ENCODE measurements at regions not wholly inside any gene's neighbourhood (a gene's known extent, or its start where the extent isn't known, plus 50 kb on each side); places are given as distances from the start of the nearest gene placed in this dataset.
A peak's percentile ranks its signal among the peaks of the same experiment; 100 is the strongest.

DNA sequence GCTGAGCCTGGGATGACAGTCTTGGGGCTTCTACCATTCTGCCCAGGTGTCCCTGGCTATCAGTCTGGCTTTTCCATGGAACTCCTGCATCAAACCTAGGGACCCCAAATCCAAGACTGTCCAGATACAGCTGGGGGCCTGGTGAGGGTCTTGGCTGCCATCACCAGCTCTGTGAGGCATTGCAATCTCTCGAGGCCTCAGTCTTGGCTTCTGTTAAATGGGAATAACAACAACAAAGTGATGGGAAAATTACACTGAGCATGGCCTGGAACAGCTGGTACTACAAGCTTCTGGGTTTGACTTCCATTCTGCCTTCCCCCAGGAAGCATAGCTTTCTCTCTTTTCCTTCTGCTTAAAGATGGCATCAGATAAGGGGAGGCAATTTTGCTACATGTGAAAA lies 50.0 kb upstream of the LCTL start:
- no peak for DNase-seq

DNA sequence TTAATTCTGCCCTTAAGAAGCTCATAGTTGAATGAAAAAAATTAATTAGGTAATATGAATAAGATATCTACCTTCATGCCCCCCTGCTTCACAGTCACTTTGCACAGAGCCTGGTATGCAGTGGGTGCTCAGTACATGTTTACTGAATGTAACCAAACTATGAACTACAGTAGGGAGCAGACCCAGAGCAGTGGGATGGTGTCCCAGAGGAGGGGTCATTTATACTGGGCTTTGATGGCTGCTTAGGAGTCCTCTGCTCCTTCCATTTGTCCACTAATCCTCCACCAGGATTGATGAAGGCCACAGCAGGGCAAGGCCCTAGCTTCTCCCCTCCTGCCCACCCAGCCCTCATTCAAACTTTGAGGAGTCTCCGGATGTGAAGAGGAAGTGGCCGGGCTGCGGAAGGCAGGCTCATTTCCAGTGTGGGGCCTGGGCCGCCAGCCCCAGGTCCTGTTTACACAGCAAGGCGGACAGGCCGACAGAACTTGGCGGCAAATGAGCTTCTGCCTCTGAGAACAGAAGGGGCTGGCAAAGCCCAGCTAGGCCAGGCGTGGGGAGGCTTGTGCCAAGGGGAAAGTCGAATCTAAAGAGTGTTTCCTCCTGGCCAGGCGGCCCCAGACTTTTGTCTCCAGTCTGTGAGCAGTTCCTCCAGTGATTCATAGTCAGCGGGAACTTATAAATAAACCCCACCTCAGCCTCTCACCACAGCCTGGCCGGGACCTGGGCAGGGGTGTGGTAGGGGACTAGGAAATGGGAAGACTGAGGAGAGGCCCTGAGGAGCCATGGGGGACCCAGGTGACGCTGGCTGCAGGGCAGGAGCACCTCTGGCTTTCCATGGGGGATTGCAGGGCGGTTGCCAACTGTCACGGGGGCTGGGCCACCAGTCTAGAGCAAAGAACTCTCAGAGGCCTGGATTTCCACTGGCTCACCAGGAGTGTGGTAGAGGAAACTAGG lies 51.6 kb upstream of the LCTL start:
- peak in 1 of 2 donors; percentile 42 for DNase-seq

DNA sequence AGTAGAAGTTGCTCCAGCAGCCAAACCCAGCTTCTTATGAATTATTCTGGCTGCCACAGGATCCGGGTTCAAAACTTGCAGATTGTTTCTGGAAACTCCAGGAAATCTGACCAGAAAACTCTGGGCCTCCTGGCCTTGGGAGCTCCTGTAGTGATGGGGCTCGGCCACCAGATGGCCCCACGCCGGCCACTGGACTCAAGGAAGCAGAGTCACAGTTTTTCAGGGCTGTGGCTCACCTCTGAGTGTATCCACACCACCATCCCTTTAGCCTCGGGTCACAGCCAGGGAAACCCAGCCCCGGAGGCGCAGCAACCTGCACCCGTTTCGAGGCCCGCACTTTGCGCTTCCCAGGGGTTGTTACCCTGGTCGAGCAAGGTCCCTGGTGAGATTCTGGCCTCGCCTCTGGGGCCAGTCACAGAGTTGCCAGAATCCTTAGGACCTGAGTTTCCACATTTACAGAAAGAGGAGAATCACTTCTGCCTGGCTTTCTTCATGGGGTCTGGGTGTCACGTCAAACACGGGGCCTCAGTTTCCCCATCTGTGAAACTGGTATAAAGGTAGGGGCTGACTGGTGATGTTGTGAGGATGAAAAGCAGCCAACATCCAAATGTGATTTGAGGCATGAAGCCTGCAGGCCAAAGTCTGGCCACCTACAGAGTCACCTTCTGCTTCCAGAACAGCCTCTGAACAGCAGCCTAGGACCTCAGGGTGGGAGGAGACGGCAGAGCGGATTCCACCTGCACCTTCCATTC lies 53.5 kb upstream of the LCTL start:
- peak; percentile 24 to 52 for DNase-seq

DNA sequence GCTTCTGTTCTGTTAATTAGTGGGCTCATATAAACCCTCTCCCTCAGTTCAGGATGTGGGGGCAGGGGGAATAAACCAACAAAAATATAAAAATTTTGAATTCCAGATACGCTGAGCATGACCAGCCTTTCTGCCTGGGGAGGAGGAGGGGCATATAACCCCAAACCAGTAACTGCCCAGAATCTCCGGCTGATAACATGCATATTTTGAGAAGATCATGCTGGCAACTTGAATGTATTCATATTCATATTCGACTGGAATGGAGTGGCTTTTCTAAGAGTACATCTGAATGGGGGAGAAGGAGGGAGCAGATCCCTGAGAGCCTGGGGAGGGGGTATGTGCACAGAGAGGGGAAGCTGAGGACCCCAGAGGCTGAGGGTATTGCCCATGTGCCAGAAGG lies 54.5 kb upstream of the LCTL start:
- DNase-seq, result no peak

DNA sequence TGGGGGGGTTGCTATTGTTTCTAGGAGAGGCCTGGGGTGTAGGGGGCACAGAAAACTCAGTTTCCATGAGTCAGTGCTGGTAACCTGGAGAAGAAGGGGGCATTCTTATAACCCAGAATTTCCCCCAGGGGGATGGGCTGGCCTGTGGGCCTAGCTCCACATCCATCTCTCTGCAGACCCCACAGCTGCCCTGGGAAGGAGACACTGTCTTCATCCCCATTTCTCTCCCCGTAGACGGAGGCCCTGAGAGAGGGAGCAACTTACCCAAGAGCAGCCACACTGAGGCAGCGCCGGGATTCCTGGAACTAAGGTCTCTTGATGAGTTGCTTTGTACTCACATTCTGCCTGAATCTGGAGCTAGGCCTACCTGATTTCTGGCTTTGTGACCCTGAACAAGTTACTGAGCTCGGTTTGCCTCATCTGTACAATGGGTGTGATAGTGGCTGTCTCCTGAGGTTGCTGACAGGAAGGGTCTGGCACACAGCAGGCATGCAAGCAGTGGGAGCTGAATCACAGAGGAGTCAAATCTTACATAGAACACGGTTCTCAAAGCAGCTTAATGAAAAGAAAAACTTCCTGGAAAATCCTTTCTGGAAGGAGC lies 55.0 kb upstream of the LCTL start:
- no peak for DNase-seq

DNA sequence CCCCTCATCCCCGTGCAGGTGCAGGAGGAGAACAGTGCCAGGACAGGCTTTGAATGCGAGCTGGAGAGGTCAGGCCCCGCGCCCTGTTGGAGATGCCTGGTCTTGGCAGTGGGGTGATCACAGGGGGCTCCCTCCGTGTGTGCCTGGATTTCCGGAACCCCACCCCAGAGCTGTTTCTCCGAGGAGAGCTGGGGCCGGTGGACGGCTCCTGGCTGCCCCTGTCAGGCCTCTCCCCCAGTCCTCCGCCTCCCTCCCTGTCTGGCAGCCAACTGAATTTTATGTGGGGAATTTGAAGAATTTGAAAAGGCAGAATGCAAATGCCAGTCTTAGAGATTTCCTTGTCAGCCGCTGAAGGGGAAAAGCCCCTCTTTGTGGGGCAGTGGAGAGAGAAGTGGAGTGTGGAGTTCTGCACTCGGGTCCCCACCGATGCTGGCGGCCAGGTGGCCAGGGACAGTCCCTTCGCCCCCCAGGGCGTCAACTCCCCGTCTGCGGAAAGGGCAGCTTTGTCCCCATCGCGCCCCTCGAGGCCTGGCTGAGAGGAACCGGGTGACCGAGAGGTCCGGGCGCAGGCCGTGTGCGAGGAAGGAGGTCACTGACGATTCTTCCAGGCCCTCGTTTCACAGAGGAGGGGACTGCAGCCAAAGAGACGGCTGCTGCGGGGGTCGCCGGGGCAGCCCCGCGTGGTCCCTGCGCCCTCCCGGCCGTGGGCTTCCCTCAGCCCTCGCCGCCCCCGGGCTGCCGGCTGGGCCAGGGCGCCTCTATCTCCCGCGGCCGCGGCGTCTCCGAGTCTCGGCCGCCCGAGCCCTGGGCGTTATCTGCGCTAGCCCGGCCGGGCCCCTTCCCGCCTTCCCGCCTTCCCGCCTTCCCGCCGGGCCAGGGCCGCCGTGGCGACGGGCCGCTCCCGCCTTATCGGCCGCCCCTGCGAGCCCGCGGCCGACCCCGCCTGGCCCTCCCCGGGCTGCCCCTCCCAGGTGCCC lies 56.0 kb upstream of the LCTL start:
- no peak for DNase-seq

DNA sequence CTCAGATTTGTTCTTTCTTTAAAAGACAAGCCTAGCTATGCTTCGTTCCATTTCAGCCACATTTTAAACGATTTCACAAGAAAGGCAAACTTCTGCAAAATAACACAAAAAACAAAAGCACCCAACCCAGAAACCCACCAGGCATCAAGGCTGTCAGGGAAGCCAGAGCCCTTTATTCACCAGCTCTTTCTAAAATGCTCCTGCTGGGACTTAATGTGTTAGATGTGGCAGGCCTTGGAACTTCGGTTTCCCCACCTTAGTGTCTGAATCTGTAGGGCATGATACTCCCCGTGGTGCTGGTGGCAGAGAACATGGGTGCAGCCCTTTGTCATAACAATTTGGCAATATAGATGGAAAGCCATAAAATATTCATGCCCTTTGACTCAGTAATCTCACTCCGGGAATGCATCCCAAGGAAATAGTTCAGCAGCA lies 56.8 kb upstream of the LCTL start:
- no peak for DNase-seq

DNA sequence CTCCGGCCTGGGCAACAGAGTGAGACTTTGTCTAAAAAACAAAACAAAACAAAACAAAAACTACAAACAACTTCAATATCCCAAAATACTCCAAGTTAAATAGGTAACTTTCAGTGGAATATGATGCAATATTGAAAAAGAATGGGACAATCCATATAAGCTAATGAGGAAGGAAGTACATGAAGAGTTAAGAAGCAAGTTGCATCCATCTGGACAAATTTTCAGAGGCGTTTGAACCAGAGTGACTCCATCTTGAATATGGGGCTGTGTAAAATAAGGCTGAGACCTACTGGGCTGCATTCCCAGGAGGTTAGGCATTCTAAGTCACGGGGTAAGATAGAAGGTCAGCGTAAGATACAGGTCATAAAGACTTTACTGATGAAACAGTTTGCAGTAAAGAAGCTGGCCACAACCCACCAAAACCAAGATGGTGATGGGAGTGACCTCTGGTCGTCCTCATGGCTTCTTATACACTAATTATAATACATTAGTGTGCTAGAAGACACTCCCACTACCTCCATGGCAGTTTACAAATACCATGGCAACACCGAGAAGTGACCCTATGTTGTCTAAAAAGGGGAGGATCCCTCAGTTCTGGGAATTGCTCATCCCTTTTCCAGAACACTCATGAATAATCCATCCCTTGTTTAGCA lies 58.1 kb upstream of the LCTL start:
- DNase-seq, result no peak

DNA sequence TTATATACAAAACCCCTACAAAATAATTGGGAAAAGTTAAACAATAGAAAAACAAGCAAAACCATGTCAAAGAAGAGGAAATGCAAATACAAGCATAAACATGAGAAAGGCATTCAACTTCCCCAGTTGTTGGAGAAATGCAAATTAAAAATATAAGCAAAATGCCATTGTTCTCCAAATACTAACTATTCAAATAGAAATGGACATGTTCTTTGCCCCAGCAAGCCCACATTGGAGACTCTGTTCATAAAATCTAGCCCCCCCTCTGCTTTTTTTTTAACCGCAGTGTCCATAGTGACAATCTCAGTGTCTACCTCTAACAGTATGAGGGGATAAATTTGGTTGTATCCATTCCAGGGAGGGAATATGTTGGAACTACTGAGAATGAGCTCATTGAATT lies 59.7 kb upstream of the LCTL start:
- DNase-seq, result no peak

DNA sequence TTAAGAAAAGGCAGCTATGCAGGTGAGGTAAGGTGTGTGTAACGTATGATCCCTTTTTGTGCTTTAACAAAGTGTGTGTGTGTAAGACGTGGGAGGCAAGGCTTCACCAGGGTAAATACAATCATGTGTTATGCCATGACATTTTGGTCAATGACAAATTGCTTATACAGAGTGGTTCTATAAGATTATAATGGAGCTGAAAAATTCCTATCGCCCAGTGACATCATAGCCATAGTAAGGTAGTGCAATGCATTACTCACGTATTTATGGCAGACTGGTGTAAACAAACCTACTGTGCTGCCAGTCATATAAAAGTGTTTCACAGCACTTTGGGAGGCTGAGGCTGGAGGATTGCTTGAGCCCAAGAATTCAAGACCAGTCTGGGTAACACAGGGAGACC lies 60.2 kb upstream of the LCTL start:
- no peak for DNase-seq

DNA sequence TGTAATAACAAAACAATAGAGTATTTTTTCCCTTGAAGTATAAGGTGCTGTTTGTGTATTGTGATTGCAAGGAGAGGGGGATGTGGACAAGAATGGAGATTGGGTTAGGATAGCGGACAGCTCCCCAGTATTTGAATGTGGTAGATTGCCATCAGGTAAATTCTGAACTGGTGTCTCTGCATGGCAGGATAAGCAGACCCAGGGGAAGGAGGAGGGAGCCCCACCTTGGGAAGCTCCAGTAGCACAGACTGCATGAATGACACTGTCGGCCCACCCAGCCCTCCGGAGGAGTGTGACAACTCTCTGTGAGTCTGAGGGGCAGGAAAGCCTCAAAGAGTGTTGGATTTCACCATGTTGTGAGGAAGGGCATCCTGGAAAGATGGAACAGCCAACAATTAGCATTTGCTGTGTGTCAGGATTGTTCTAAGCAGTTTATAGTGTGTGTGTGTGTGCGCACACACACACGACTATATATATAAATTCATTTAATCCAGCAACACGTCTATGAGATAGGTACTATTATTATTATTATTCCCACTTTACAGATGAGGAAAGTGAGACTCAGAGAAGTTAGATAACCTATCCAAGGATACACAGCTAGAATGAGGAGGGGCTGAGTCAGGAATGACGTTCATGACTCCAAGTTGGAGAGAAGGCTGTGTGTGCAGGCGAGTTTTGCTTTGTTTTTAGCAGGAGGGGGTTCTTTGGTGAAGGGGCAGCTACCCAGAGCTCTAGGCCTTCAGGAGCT lies 63.4 kb upstream of the LCTL start:
- DNase-seq, result no peak

DNA sequence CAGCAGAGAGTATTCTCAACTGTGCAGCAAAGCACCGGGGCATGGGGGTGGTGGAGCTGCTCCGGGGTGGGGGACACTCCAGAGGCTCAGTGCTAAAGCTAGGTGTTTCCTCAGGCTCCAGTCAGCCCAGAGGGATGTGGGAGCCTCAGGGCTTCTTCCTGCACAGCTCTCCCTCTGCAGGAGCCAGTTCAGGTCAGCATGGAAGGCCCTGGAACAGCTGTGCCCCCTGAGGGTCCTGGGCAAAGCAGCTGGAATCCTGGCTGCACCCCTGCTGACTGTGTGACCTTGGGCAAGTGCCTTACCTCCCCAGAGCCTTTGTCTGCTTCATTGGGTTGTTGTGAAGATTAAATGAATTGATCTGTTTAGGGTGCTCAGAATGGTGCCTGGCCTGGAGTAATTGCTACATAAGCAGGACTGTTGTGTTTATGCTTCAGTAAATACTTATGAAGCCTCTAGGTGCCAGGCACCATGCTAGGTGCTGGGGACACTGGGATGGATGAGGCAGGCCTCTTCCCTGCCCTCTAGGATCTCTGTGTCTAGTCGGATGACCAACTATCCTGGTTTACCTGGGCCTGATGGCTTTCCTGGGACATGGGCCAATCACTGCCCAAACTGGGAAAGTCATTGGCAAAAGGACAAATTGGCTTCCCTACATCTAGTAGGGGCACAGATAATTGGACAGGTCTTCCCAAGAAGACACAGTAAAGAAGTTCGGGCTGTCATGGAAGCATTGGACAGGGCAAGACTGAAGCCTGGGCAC lies 64.2 kb upstream of the LCTL start:
- no peak for DNase-seq

DNA sequence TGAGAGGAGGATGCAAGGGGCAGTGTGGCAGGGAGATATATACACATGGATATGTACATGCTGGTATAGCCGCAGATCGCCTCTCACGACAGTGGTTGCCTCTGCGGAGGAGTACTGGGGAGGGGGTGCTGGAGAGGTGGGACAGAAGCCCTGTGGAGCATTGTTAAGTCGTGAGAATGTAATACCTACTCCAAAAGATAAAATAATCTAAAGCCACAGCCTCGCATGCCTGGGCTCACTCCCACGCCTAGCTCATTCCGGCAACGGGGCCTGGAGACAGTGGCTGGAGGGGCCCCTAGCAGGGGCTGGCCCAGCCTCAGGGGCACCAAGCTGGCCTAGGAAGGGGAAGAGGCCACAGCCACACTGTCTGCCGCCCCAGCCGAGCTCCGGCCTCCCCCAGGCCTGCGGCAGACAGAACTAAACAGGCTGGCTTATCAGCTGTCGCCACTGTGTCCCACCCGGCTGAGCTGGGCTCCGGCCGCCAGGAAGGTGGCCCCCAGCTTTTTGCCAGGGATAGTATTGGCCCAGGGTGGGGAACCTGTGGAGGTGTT lies 65.1 kb upstream of the LCTL start:
- DNase-seq, result no peak

DNA sequence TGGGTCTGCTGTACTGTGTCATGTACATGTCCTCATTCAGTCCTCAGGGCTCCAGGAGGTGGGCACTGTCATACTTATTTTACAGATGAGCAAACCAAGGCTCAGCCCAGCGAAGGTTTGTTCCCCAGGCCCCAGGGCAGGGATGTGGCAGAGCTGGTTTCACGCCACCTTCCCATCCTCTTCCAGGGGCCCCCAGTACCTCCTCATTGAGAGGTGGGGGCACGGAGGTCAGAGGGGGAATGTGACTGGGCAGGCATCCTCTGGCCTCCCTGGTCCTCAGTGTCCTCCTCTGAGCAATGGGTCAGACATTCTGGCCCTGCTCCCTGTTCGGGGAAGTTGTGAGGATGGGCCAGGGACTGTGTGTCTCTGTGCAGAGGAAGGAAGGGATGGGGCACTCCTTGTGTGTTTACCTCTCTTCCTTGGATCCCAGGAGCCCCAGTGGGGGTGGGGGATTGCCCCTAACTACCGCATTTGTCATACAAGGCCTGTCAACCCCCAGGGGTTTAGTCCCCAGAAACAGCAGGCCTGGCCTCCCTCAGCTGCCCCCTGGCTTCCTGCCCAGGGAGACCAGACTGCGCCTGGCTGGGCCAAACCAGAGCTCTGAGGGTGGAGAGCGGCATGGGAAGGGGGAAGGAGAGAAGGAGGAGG lies 65.9 kb upstream of the LCTL start:
- DNase-seq, result no peak

DNA sequence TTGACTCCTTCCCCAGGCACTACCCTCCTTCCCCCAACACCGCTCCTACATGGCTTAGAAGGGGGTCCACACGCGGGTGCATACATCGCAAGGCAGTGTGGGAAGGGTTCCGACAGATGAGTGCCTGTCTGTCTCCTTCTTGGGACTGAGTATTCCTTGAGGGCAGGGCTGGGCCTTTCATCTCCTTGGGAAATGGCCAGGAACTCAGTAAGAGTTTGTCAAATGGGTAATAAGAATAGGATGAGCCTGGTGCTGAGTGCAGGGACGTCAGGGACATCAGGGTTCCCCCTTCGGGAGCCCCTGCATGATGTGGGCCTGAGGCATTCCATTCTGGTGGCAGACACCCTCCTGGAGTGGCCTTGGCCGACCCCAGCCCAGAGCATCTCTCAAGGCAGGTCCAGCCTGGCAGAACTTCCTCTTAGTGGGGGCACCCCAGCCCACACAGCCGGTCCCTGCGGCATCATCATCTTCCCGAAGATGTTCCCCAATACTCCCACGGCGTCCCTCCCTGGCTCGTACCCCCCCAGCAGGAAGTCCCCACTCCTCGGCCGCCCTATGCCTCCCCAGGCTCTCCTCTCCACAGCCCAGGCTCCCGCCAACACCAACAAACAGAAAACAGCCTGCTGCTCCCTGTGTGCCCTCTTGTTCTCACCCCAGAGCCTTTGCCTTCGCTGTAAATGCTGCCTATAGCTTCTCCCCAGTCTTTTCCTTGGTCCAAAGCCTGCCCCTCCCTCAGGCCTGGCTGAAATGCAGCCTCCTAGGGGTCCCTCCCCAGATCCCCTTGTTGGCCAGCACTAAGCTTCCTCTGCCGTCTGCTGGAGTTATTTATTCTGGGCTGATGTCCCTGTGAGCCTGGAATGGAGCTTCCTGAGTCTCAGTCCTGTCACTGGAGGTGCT lies 67.5 kb upstream of the LCTL start:
- no peak for DNase-seq

DNA sequence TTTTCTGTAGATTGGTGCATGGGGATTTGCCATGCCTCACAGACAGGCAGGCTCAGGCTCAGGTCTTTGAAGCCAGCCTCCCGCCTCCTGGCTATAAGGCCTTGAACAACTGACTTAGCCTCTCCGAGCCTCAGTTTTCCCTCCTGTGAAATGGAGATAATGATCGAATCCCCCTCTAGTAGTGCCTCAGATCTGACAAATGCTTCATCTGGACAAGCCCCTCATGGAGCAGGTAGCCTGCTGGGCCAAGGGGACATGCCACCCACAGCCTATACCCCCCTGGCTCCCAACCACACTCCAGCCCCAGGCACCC lies 68.1 kb upstream of the LCTL start:
- DNase-seq, result no peak

DNA sequence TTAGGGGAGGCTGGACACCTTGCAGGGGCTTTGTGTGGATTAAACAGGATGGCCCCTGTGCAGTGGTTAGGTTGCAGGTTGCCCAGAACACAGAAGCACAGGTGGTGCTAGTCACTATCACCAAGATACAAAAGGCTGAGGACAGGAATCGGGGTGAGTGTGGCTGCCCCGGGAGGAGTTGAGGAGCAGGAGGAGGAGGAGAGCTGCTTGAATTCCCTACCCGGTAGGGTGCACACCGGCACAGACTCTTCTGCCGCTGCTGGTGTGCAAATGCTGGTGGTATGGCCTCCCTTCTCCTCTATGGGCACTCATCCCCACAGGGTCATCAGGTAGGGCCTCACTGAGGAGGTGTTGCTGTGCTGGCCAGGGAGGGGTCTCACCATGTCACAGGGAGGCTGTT lies 67.5 kb upstream of the SMAD6 start:
- DNase-seq, result no peak

DNA sequence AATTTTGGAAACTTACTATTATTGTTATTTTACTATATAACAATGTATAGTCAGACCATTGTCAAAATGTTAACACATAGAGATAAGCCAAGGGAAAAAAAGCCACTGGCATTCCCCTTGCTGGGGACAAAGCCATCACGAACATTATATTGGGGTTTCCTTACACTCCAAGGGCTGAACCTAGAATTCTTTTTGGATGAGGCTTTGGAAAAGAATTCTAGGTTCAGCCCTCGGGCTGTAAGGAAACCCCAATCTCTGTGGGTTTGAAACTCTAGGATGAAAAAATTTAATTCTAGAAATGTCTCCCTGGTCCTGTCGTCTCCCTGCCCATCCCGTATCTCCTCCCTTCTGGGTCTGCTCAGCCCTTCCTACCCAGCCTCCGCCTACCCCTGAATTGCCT lies 67.0 kb upstream of the SMAD6 start:
- no peak for DNase-seq

DNA sequence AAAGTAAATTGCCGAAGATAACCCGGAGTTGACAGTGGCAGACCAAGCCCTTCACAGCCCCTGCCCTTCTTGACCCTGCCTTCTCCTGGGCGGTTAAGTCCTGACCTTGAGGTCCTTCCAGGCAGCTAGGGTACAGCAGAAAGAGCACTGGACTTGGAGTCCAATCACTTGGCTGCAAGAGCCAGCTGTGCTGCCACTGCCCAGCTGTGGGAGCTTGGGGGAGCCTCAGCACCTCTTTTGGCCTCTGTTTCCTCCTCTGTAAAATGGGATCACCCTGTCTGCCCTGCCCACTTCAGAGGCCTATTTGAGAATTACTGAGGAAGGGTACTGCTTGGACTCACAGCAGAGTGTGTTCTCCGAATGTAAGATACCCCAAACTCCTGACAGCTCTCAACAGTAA lies 66.2 kb upstream of the SMAD6 start:
- DNase-seq, result no peak

Data from CD4-positive, alpha-beta T cell treated with Interleukin-4 for 1 hour (primary cell).